ENCODE measurements at regions not wholly inside any gene's neighbourhood (a gene's known extent, or its start where the extent isn't known, plus 50 kb on each side); places are given as distances from the start of the nearest gene placed in this dataset.
"Not testable (repeated sequence)": the region's sequence is repeated elsewhere in the genome, so short reads cannot be mapped to it uniquely, and the experiment has no call there.

DNA sequence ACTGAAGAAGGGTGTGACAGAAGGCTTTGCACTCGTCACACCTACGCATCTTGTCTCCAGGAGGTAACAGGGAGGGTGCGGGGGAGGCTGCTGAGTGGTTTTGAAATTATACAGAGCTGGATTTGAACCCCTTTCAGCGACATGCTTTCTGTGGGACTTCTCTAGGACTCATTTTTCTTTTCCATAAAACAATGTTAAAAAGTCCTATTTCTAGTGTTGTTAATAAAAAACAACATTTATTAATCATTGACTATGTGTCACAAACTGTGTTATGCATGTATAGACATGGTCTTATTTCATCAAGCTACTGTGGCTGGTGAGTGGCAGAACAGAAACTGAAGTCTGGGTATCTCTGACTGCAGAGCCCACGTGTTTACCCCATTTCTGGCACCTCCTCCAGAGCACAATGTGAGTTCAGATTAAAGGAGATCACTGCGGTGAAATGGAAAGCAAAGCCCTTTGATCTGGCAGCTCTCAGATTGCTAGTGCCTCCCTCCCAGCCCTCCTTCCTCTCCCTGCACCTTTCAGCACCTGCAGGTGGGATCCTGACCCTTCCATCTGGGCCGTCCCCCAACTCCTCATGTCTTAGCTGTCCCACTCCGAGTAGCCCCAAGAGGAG, 315.5 kb upstream of the MYT1L start:
- no peaks in the 10 kb centered on the region for H3K27me3 ChIP-seq (ENCODE audit: control insufficient read depth, insufficient read depth, low read length)
- H3K9me3 ChIP-seq (ENCODE audit: control insufficient read depth, insufficient read depth, low read length), result no peaks in the 10 kb centered on the region
- no peak overlapping the region for H3K27ac ChIP-seq (ENCODE audit: low read length)
- peaks cover 0 to 3% of the 10 kb centered on the region in 2 donors for H3K27me3 Mint-ChIP-seq (ENCODE audit: low read depth in 2 of 2)
- H3K36me3 ChIP-seq (ENCODE audit: control insufficient read depth, insufficient read depth, low read length), result no peaks in the 10 kb centered on the region
- WGBS (ENCODE audit: insufficient coverage), result 53% methylated on average over 7 of the region's 8 CpGs
- H3K4me1 ChIP-seq (ENCODE audit: control insufficient read depth, insufficient read depth, low read length), result peaks cover 3% of the 10 kb centered on the region
- no peaks in the 10 kb centered on the region for H3K36me3 Mint-ChIP-seq
- no peak overlapping the region for H3K27ac Mint-ChIP-seq
- intact Hi-C loops (cut with micrococcal nuclease), result no loop called here
- ATAC-seq (peak in 2 of 3 donors; percentile 12 to 32), DNase-seq (peak in 1 of 2 donors; percentile 80)
- no peak overlapping the region for H3K4me3 Mint-ChIP-seq
- peaks cover 0 to 3% of the 10 kb centered on the region in 2 donors for H3K9me3 Mint-ChIP-seq
- H3K4me3 ChIP-seq (ENCODE audit: low read length), result no peak overlapping the region
- TF ChIP-seq, protein P1, sequence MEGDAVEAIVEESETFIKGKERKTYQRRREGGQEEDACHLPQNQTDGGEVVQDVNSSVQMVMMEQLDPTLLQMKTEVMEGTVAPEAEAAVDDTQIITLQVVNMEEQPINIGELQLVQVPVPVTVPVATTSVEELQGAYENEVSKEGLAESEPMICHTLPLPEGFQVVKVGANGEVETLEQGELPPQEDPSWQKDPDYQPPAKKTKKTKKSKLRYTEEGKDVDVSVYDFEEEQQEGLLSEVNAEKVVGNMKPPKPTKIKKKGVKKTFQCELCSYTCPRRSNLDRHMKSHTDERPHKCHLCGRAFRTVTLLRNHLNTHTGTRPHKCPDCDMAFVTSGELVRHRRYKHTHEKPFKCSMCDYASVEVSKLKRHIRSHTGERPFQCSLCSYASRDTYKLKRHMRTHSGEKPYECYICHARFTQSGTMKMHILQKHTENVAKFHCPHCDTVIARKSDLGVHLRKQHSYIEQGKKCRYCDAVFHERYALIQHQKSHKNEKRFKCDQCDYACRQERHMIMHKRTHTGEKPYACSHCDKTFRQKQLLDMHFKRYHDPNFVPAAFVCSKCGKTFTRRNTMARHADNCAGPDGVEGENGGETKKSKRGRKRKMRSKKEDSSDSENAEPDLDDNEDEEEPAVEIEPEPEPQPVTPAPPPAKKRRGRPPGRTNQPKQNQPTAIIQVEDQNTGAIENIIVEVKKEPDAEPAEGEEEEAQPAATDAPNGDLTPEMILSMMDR (IDR thresholded peaks at IDR 0.05), result no peak
- H3K4me1 Mint-ChIP-seq, result peaks cover 0 to 9% of the 10 kb centered on the region in 2 donors

- no peaks in the 10 kb centered on the region for H3K36me3 Mint-ChIP-seq
- H3K4me1 Mint-ChIP-seq, result peaks cover 0 to 9% of the 10 kb centered on the region in 2 donors
- Histone ChIP-seq H3K27me3 (ENCODE audit: control insufficient read depth, insufficient read depth, low read length) (no peaks in the 10 kb centered on the region), H3K4me1 (ENCODE audit: control insufficient read depth, insufficient read depth, low read length) (peaks cover 3% of the 10 kb centered on the region), H3K4me3 (ENCODE audit: low read length) (no peak overlapping the region), H3K36me3 (ENCODE audit: control insufficient read depth, insufficient read depth, low read length) (no peaks in the 10 kb centered on the region), H3K27ac (ENCODE audit: low read length) (no peak overlapping the region), H3K9me3 (ENCODE audit: control insufficient read depth, insufficient read depth, low read length) (no peaks in the 10 kb centered on the region)
- no peak overlapping the region for H3K4me3 Mint-ChIP-seq
- DNase-seq (no peak), ATAC-seq (no peak)
- intact Hi-C loops (cut with micrococcal nuclease), result no loop called here
- H3K27ac Mint-ChIP-seq, result no peak overlapping the region
- H3K27me3 Mint-ChIP-seq (ENCODE audit: low read depth in 2 of 2), result peaks cover 0 to 3% of the 10 kb centered on the region in 2 donors
- WGBS (ENCODE audit: insufficient coverage), result 89% methylated on average over 19 of the region's 19 CpGs
- H3K9me3 Mint-ChIP-seq, result peaks cover 0 to 3% of the 10 kb centered on the region in 2 donors
- TF ChIP-seq, protein P1 (IDR thresholded peaks at IDR 0.05), result no peak
Measured at GRCh38 chr2:2645162-2645855, 314.2 kb upstream of the MYT1L start.

GRCh38 chr2:2644751-2645150, 313.7 kb upstream of the MYT1L start:
- H3K27ac ChIP-seq (ENCODE audit: low read length); H3K27me3 Mint-ChIP-seq (ENCODE audit: low read depth in 2 of 2); H3K4me1 Mint-ChIP-seq; H3K9me3 ChIP-seq (ENCODE audit: control insufficient read depth, insufficient read depth, low read length); H3K36me3 Mint-ChIP-seq; H3K4me3 Mint-ChIP-seq; DNase-seq; H3K27me3 ChIP-seq (ENCODE audit: control insufficient read depth, insufficient read depth, low read length); intact Hi-C loops (cut with micrococcal nuclease); H3K27ac Mint-ChIP-seq; H3K9me3 Mint-ChIP-seq; H3K4me1 ChIP-seq (ENCODE audit: control insufficient read depth, insufficient read depth, low read length); ATAC-seq; H3K36me3 ChIP-seq (ENCODE audit: control insufficient read depth, insufficient read depth, low read length); H3K4me3 ChIP-seq (ENCODE audit: low read length): not testable (repeated sequence)
- 76% methylated on average over 9 of the region's 9 CpGs for whole genome bisulfite sequencing (ENCODE audit: insufficient coverage)

- Mint-ChIP-seq H3K9me3 (peaks cover 0 to 3% of the 10 kb centered on the region in 2 donors), H3K36me3 (no peaks in the 10 kb centered on the region), H3K27ac (no peak overlapping the region), H3K4me3 (no peak overlapping the region), H3K4me1 (peaks cover 0 to 9% of the 10 kb centered on the region in 2 donors), H3K27me3 (ENCODE audit: low read depth in 2 of 2) (peaks cover 0 to 3% of the 10 kb centered on the region in 2 donors)
- Histone ChIP-seq H3K36me3 (ENCODE audit: control insufficient read depth, insufficient read depth, low read length) (no peaks in the 10 kb centered on the region), H3K4me1 (ENCODE audit: control insufficient read depth, insufficient read depth, low read length) (peaks cover 3% of the 10 kb centered on the region), H3K9me3 (ENCODE audit: control insufficient read depth, insufficient read depth, low read length) (no peaks in the 10 kb centered on the region), H3K27ac (ENCODE audit: low read length) (no peak overlapping the region), H3K27me3 (ENCODE audit: control insufficient read depth, insufficient read depth, low read length) (no peaks in the 10 kb centered on the region), H3K4me3 (ENCODE audit: low read length) (no peak overlapping the region)
- intact Hi-C loops (cut with micrococcal nuclease), result no loop called here
- TF ChIP-seq, protein P1 (IDR thresholded peaks at IDR 0.05), result no peak
- ATAC-seq (no peak), DNase-seq (no peak)
- WGBS (ENCODE audit: insufficient coverage), result 100% methylated on average over 1 of the region's 1 CpG
Measured at GRCh38 chr2:2644040-2644439, 313.0 kb upstream of the MYT1L start.
